T-helper 1 cell treated with Interleukin-12 subunit alpha and Interleukin-12 subunit beta and Interleukin-4 antibody, amounts not matched to agents 30 μg/mL and 1 μg/mL, for 36 hours (primary cell): ENCODE measurements at regions not wholly inside any gene's neighbourhood (a gene's known extent, or its start where the extent isn't known, plus 50 kb on each side); places are given as distances from the start of the nearest gene placed in this dataset.

ENCODE experiments used
- H3K27ac Mint-ChIP-seq: one replicate; pipeline ENCODE4 v1.8.0; 2021; ENCODE audit warnings: mild to moderate bottlenecking, mixed read lengths
- H3K27me3 Mint-ChIP-seq: one replicate; pipeline ENCODE4 v1.8.0; 2021; ENCODE audit warnings: low read depth, mixed read lengths
- H3K36me3 Mint-ChIP-seq: one replicate; pipeline ENCODE4 v1.8.0; 2021; ENCODE audit warnings: low read depth, mixed read lengths
- H3K4me1 Mint-ChIP-seq: one replicate; pipeline ENCODE4 v1.8.0; 2021; ENCODE audit warnings: low read depth, mixed read lengths
- H3K4me3 Mint-ChIP-seq: one replicate; pipeline ENCODE4 v1.8.0; 2021; ENCODE audit warnings: mild to moderate bottlenecking, moderate library complexity, mixed read lengths
- H3K9me3 Mint-ChIP-seq: one replicate; pipeline ENCODE4 v1.8.0; 2021; ENCODE audit warnings: mixed read lengths

- Mint-ChIP-seq H3K27ac (no peak overlapping the region), H3K4me3 (no peak overlapping the region), H3K4me1 (peaks cover 5% of the 10 kb centered on the region)
These were observed 96.6 kb upstream of the AKIP1 start for GRCh38 chr11:8814209-8814922.

GRCh38 chr11:8814923-8815240, 96.1 kb upstream of the AKIP1 start:
- Mint-ChIP-seq H3K4me1 (peaks cover 5% of the 10 kb centered on the region), H3K36me3 (no peaks in the 10 kb centered on the region), H3K27me3 (peaks cover 10% of the 10 kb centered on the region), H3K9me3 (no peaks in the 10 kb centered on the region), H3K27ac (no peak overlapping the region), H3K4me3 (no peak overlapping the region)

More at GRCh38 chr11:8814209-8814922, 96.6 kb upstream of the AKIP1 start:
- Mint-ChIP-seq H3K9me3 (no peaks in the 10 kb centered on the region), H3K27me3 (peaks cover 10% of the 10 kb centered on the region), H3K36me3 (no peaks in the 10 kb centered on the region)

GRCh38 chr11:8818421-8818820, 92.6 kb upstream of the AKIP1 start:
- H3K36me3 Mint-ChIP-seq, result no peaks in the 10 kb centered on the region
- H3K27me3 Mint-ChIP-seq, result peaks cover 6% of the 10 kb centered on the region
- no peak overlapping the region for H3K27ac Mint-ChIP-seq
- no peaks in the 10 kb centered on the region for H3K4me1 Mint-ChIP-seq
- no peak overlapping the region for H3K4me3 Mint-ChIP-seq
- H3K9me3 Mint-ChIP-seq, result no peaks in the 10 kb centered on the region

GRCh38 chr11:8820401-8820800, 90.6 kb upstream of the AKIP1 start:
- H3K4me1 Mint-ChIP-seq, result no peaks in the 10 kb centered on the region
- H3K27ac Mint-ChIP-seq, result no peak overlapping the region
- H3K27me3 Mint-ChIP-seq, result peaks cover 6% of the 10 kb centered on the region
- no peak overlapping the region for H3K4me3 Mint-ChIP-seq
- no peaks in the 10 kb centered on the region for H3K36me3 Mint-ChIP-seq
- H3K9me3 Mint-ChIP-seq, result no peaks in the 10 kb centered on the region

- H3K4me3 Mint-ChIP-seq, result no peak overlapping the region
- H3K36me3 Mint-ChIP-seq, result no peaks in the 10 kb centered on the region
- H3K27ac Mint-ChIP-seq, result no peak overlapping the region
- peaks cover 6% of the 10 kb centered on the region for H3K27me3 Mint-ChIP-seq
- H3K4me1 Mint-ChIP-seq, result no peaks in the 10 kb centered on the region
- H3K9me3 Mint-ChIP-seq, result no peaks in the 10 kb centered on the region
These were observed 88.5 kb upstream of the AKIP1 start for GRCh38 chr11:8822469-8822868.

GRCh38 chr11:8823174-8823742, 87.7 kb upstream of the AKIP1 start:
- Mint-ChIP-seq H3K4me3 (no peak overlapping the region), H3K4me1 (no peaks in the 10 kb centered on the region), H3K9me3 (no peaks in the 10 kb centered on the region), H3K36me3 (no peaks in the 10 kb centered on the region), H3K27me3 (peaks cover 6% of the 10 kb centered on the region), H3K27ac (no peak overlapping the region)

GRCh38 chr11:8826139-8826786, 84.7 kb upstream of the AKIP1 start:
- no peaks in the 10 kb centered on the region for H3K9me3 Mint-ChIP-seq
- peaks cover 6% of the 10 kb centered on the region for H3K27me3 Mint-ChIP-seq
- H3K4me1 Mint-ChIP-seq, result no peaks in the 10 kb centered on the region
- H3K36me3 Mint-ChIP-seq, result no peaks in the 10 kb centered on the region
- H3K27ac Mint-ChIP-seq, result no peak overlapping the region
- H3K4me3 Mint-ChIP-seq, result no peak overlapping the region

- Mint-ChIP-seq H3K27me3 (peaks cover 6% of the 10 kb centered on the region), H3K4me3 (no peak overlapping the region), H3K36me3 (no peaks in the 10 kb centered on the region), H3K9me3 (no peaks in the 10 kb centered on the region), H3K27ac (no peak overlapping the region), H3K4me1 (peaks cover 5% of the 10 kb centered on the region)
These were observed 84.0 kb upstream of the AKIP1 start for GRCh38 chr11:8826901-8827560.

GRCh38 chr11:8828046-8828445, 82.9 kb upstream of the AKIP1 start:
- H3K4me3 Mint-ChIP-seq, result no peak overlapping the region
- H3K9me3 Mint-ChIP-seq, result no peaks in the 10 kb centered on the region
- H3K27ac Mint-ChIP-seq, result no peak overlapping the region
- no peaks in the 10 kb centered on the region for H3K27me3 Mint-ChIP-seq
- peaks cover 11% of the 10 kb centered on the region for H3K4me1 Mint-ChIP-seq
- H3K36me3 Mint-ChIP-seq, result no peaks in the 10 kb centered on the region

GRCh38 chr11:8828580-8829361, 82.2 kb upstream of the AKIP1 start:
- Mint-ChIP-seq H3K27ac (no peak overlapping the region), H3K9me3 (no peaks in the 10 kb centered on the region), H3K4me1 (peaks cover 16% of the 10 kb centered on the region), H3K27me3 (no peaks in the 10 kb centered on the region), H3K4me3 (no peak overlapping the region), H3K36me3 (no peaks in the 10 kb centered on the region)

GRCh38 chr11:8829556-8829955, 81.4 kb upstream of the AKIP1 start:
- no peak overlapping the region for H3K4me3 Mint-ChIP-seq
- no peak overlapping the region for H3K27ac Mint-ChIP-seq
- H3K9me3 Mint-ChIP-seq, result no peaks in the 10 kb centered on the region
- no peaks in the 10 kb centered on the region for H3K36me3 Mint-ChIP-seq
- peaks cover 22% of the 10 kb centered on the region for H3K4me1 Mint-ChIP-seq
- no peaks in the 10 kb centered on the region for H3K27me3 Mint-ChIP-seq

GRCh38 chr11:8830641-8831040, 80.3 kb upstream of the AKIP1 start:
- H3K4me3 Mint-ChIP-seq, result no peak overlapping the region
- no peak overlapping the region for H3K27ac Mint-ChIP-seq
- H3K9me3 Mint-ChIP-seq, result no peaks in the 10 kb centered on the region
- H3K4me1 Mint-ChIP-seq, result peaks cover 22% of the 10 kb centered on the region
- H3K36me3 Mint-ChIP-seq, result no peaks in the 10 kb centered on the region
- peaks cover 3% of the 10 kb centered on the region for H3K27me3 Mint-ChIP-seq

- Mint-ChIP-seq H3K4me1 (peaks cover 22% of the 10 kb centered on the region), H3K27me3 (peaks cover 3% of the 10 kb centered on the region), H3K27ac (no peak overlapping the region), H3K4me3 (no peak overlapping the region), H3K36me3 (no peaks in the 10 kb centered on the region), H3K9me3 (no peaks in the 10 kb centered on the region)
These were observed 79.1 kb upstream of the AKIP1 start for GRCh38 chr11:8831861-8832260.

- Mint-ChIP-seq H3K4me3 (peak overlapping the region; percentile 36), H3K27ac (peak overlapping the region; percentile 85), H3K4me1 (peaks cover 22% of the 10 kb centered on the region), H3K9me3 (no peaks in the 10 kb centered on the region), H3K27me3 (peaks cover 3% of the 10 kb centered on the region), H3K36me3 (no peaks in the 10 kb centered on the region)
These were observed 78.3 kb upstream of the AKIP1 start for GRCh38 chr11:8832571-8833260.
